K562 (cell line): ENCODE measurements at regions not wholly inside any gene's neighbourhood (a gene's known extent, or its start where the extent isn't known, plus 50 kb on each side); places are given as distances from the start of the nearest gene placed in this dataset.

Experiments
- ATF7 ChIP-seq: fragments of 450-650 bp; IDR thresholded peaks from 2 replicates; pipeline ENCODE4 v1.7.1; 2014; ENCODE audit warnings: mild to moderate bottlenecking, moderate library complexity
- CBX5 ChIP-seq: IDR thresholded peaks from 2 replicates; pipeline ENCODE4 v1.6.1; 2014; ENCODE audit warnings: low read depth, borderline replicate concordance
- CTCF ChIP-seq, 3 experiments: IDR thresholded peaks in 2 of 3; conservative IDR thresholded peaks in 1 of 3; 2 replicates each; pipeline ENCODE4 v1.5.1; 2011 to 2012; ENCODE audit warnings: low read length in 3 of 3, mild to moderate bottlenecking in 3 of 3, control low read depth in 2 of 3, improper control_type of control experiment in 1 of 3, inconsistent platforms in 1 of 3, low read depth in 1 of 3, mixed read lengths in 1 of 3, moderate library complexity in 1 of 3; ENCODE audit not compliant: insufficient read depth in 2 of 3
- FOXP4 ChIP-seq: sonication (generic); formaldehyde crosslinking; IDR thresholded peaks from 2 replicates; pipeline ENCODE4 v1.8.0; 2022; ENCODE audit warnings: mild to moderate bottlenecking, missing genetic modification reagents, borderline replicate concordance
- GTF2A2 ChIP-seq: IDR thresholded peaks from 2 replicates; pipeline ENCODE4 v1.6.1; 2016; ENCODE audit warnings: mild to moderate bottlenecking, missing genetic modification characterization, missing compliant biosample characterization
- RBM14 ChIP-seq: fragments of 200-400 bp; formaldehyde crosslinking; IDR thresholded peaks from 2 replicates; pipeline ENCODE4 v1.6.1; 2018; ENCODE audit warnings: low read depth, mild to moderate bottlenecking, low read length, moderate library complexity, borderline replicate concordance; ENCODE audit not compliant: insufficient read depth
- RNF2 ChIP-seq: sonication (generic); IDR thresholded peaks from 2 replicates; pipeline ENCODE4 v1.6.1; 2016
- TEAD4 ChIP-seq, 2 experiments: sonication (generic) in 1 of 2; formaldehyde crosslinking in 1 of 2; IDR thresholded peaks; 2 replicates each; pipeline versions ENCODE4 v1.6.1 to v1.8.0; 2012 to 2022; ENCODE audit warnings: borderline replicate concordance in 1 of 2, inconsistent platforms in 1 of 2, low read length in 1 of 2, mild to moderate bottlenecking in 1 of 2, missing genetic modification reagents in 1 of 2
- ZBTB33 ChIP-seq: sonication (generic); formaldehyde crosslinking; IDR thresholded peaks from 2 replicates; pipeline ENCODE4 v1.8.1; 2023; ENCODE audit warnings: mild to moderate bottlenecking, missing genetic modification reagents
- ZZZ3 ChIP-seq: fragments of 450-650 bp; IDR thresholded peaks from 2 replicates; pipeline ENCODE4 v1.6.1; 2016; ENCODE audit warnings: antibody characterized with exemption, mild to moderate bottlenecking, moderate library complexity
- TF ChIP-seq, protein P1 (sequence below): sonication (generic); formaldehyde crosslinking; IDR thresholded peaks from 2 replicates; pipeline ENCODE4 v1.8.1; 2022; ENCODE audit warnings: missing genetic modification reagents

GRCh38 chr6:10194816-10195672 is 219.8 kb downstream of the TFAP2A start:
- TF ChIP-seq ZBTB33 = no peak
- TF ChIP-seq TEAD4 (IDR thresholded peaks at IDR 0.05; ENCODE audit: low read length) = no peak
- TF ChIP-seq TEAD4 (CRISPR knock-in tag; IDR thresholded peaks at IDR 0.05; ENCODE audit: borderline replicate concordance) = no peak
- TF ChIP-seq ATF7 = no peak
- no peak for TF ChIP-seq CBX5
- no peak for TF ChIP-seq RBM14
- TF ChIP-seq, protein P1, sequence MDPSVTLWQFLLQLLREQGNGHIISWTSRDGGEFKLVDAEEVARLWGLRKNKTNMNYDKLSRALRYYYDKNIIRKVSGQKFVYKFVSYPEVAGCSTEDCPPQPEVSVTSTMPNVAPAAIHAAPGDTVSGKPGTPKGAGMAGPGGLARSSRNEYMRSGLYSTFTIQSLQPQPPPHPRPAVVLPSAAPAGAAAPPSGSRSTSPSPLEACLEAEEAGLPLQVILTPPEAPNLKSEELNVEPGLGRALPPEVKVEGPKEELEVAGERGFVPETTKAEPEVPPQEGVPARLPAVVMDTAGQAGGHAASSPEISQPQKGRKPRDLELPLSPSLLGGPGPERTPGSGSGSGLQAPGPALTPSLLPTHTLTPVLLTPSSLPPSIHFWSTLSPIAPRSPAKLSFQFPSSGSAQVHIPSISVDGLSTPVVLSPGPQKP = no peak
- no peak for TF ChIP-seq FOXP4
- no peak for TF ChIP-seq CTCF (IDR thresholded peaks at IDR 0.05 in 2 of 3, conservative IDR thresholded peaks at IDR 0.05 in 1 of 3; ENCODE audit: insufficient read depth in 2 of 3, low read depth in 1 of 3, low read length in 3 of 3)
- no peak for TF ChIP-seq ZZZ3
- TF ChIP-seq RNF2 = no peak
- TF ChIP-seq GTF2A2 = no peak
